H9 (cell line): ENCODE measurements at regions not wholly inside any gene's neighbourhood (a gene's known extent, or its start where the extent isn't known, plus 50 kb on each side); places are given as distances from the start of the nearest gene placed in this dataset.

Experiments
- DNase-seq: peaks from one replicate; pipeline ENCODE4 v3.0.0-alpha.2; 2017
- H2AFZ ChIP-seq: one replicate; pipeline ENCODE4 v1.6.1; 2013; ENCODE audit warnings: mild to moderate bottlenecking, low read length, control low read depth, moderate library complexity
- H2AK5ac ChIP-seq: 2 replicates; pipeline ENCODE4 v1.6.1; 2013; ENCODE audit warnings: low read length, control low read depth, mixed read lengths; ENCODE audit not compliant: insufficient read length
- H2BK120ac ChIP-seq: one replicate; pipeline ENCODE4 v1.6.1; 2013; ENCODE audit warnings: low read depth, mild to moderate bottlenecking, low read length, control low read depth, inconsistent platforms; ENCODE audit not compliant: poor library complexity, severe bottlenecking
- H2BK12ac ChIP-seq: 2 replicates; pipeline ENCODE4 v1.6.1; 2013; ENCODE audit warnings: low read length, control low read depth, mixed read lengths, low read depth; ENCODE audit not compliant: insufficient read length
- H2BK15ac ChIP-seq: 2 replicates; pipeline ENCODE4 v1.6.1; 2013; ENCODE audit warnings: low read depth, low read length, control low read depth
- H2BK20ac ChIP-seq: one replicate; pipeline ENCODE4 v1.6.1; 2013; ENCODE audit warnings: low read depth, mild to moderate bottlenecking, low read length, control low read depth, inconsistent platforms; ENCODE audit not compliant: poor library complexity, severe bottlenecking
- H2BK5ac ChIP-seq: 2 replicates; pipeline ENCODE4 v1.6.1; 2013; ENCODE audit warnings: low read length, control low read depth, mixed read lengths; ENCODE audit not compliant: insufficient read length
- H3K14ac ChIP-seq: 2 replicates; pipeline ENCODE4 v1.6.1; 2013; ENCODE audit warnings: low read length, control low read depth; ENCODE audit not compliant: insufficient read depth
- H3K18ac ChIP-seq: 2 replicates; pipeline ENCODE4 v1.6.1; 2013; ENCODE audit warnings: low read depth, mild to moderate bottlenecking, mixed read lengths, low read length, control low read depth; ENCODE audit not compliant: insufficient read length
- H3K23ac ChIP-seq: 2 replicates; pipeline ENCODE4 v1.6.1; 2013; ENCODE audit warnings: low read length, control low read depth, mixed read lengths, low read depth; ENCODE audit not compliant: insufficient read length
- H3K23me2 ChIP-seq: 2 replicates; pipeline ENCODE4 v1.6.1; 2013; ENCODE audit warnings: low read depth, mild to moderate bottlenecking, mixed read lengths, low read length, control low read depth; ENCODE audit not compliant: insufficient read length, poor library complexity, severe bottlenecking
- H3K27ac ChIP-seq: 2 replicates; pipeline ENCODE4 v1.5.1; 2013; ENCODE audit warnings: low read length, control low read depth, mixed read lengths, low read depth; ENCODE audit not compliant: insufficient read length
- H3K27me3 ChIP-seq: 2 replicates; pipeline ENCODE4 v1.6.1; 2013; ENCODE audit warnings: low read length, control low read depth, inconsistent platforms; ENCODE audit not compliant: insufficient read depth
- H3K4ac ChIP-seq: 2 replicates; pipeline ENCODE4 v1.6.1; 2013; ENCODE audit warnings: low read depth, mild to moderate bottlenecking, control low read depth, inconsistent platforms, low read length, moderate library complexity
- H3K4me1 ChIP-seq: 2 replicates; pipeline ENCODE4 v1.6.1; 2013; ENCODE audit warnings: low read length, control low read depth, inconsistent platforms; ENCODE audit not compliant: insufficient read depth
- H3K4me2 ChIP-seq: 2 replicates; pipeline ENCODE4 v1.6.1; 2013; ENCODE audit warnings: low read length, control low read depth, mixed read lengths; ENCODE audit not compliant: insufficient read length, insufficient read depth
- H3K56ac ChIP-seq: 2 replicates; pipeline ENCODE4 v1.6.1; 2013; ENCODE audit warnings: low read depth, mild to moderate bottlenecking, mixed read lengths, low read length, control low read depth; ENCODE audit not compliant: insufficient read length
- H3K79me1 ChIP-seq: 2 replicates; pipeline ENCODE4 v1.6.1; 2013; ENCODE audit warnings: low read depth, mild to moderate bottlenecking, moderate library complexity, low read length, control low read depth, inconsistent platforms; ENCODE audit not compliant: insufficient read depth, poor library complexity, severe bottlenecking
- H3K79me2 ChIP-seq: 2 replicates; pipeline ENCODE4 v1.6.1; 2013; ENCODE audit warnings: low read length, control low read depth, inconsistent platforms; ENCODE audit not compliant: insufficient read depth
- H3K9ac ChIP-seq: 2 replicates; pipeline ENCODE4 v1.6.1; 2013; ENCODE audit warnings: low read length, control low read depth, mixed read lengths; ENCODE audit not compliant: insufficient read length; ENCODE audit errors: extremely low read depth
- H3K9me3 ChIP-seq: one replicate; pipeline ENCODE4 v1.6.1; 2013; ENCODE audit warnings: low read depth, low read length, inconsistent platforms; ENCODE audit not compliant: control insufficient read depth
- H3T11ph ChIP-seq: one replicate; pipeline ENCODE4 v1.6.1; 2013; ENCODE audit warnings: mild to moderate bottlenecking, low read length, control low read depth, inconsistent platforms
- H4K20me1 ChIP-seq: one replicate; pipeline ENCODE4 v1.6.1; 2013; ENCODE audit not compliant: control insufficient read depth, insufficient read length, insufficient read depth
- H4K5ac ChIP-seq: 2 replicates; pipeline ENCODE4 v1.6.1; 2013; ENCODE audit warnings: low read depth, mild to moderate bottlenecking, mixed read lengths, low read length, control low read depth; ENCODE audit not compliant: insufficient read length
- H4K8ac ChIP-seq: replicated peaks from 2 replicates; pipeline ENCODE4 v1.6.1; 2013; ENCODE audit warnings: low read length, control low read depth, mixed read lengths, low read depth; ENCODE audit not compliant: insufficient read length
- H4K91ac ChIP-seq: 2 replicates; pipeline ENCODE4 v1.6.1; 2013; ENCODE audit warnings: low read depth, mild to moderate bottlenecking, moderate library complexity, mixed read lengths, low read length, control low read depth; ENCODE audit not compliant: insufficient read length
- H3K27ac Mint-ChIP-seq, 3 experiments: 2 replicates in 2 of 3; 3 replicates in 1 of 3; pipeline ENCODE4 v1.8.0; 2020 to 2021; ENCODE audit warnings: mixed read lengths in 3 of 3, mild to moderate bottlenecking in 1 of 3, moderate library complexity in 1 of 3
- H3K27me3 Mint-ChIP-seq: 2 replicates; pipeline ENCODE4 v1.8.0; 2021; ENCODE audit warnings: low read depth, mild to moderate bottlenecking, moderate library complexity, mixed read lengths
- H3K36me3 Mint-ChIP-seq, 3 experiments: 2 replicates in 2 of 3; 3 replicates in 1 of 3; pipeline ENCODE4 v1.8.0; 2020 to 2021; ENCODE audit warnings: low read depth in 3 of 3, mixed read lengths in 3 of 3; ENCODE audit not compliant: insufficient read depth in 1 of 3
- H3K4me1 Mint-ChIP-seq, 2 experiments: 2 replicates each; pipeline ENCODE4 v1.8.0; 2020; ENCODE audit warnings: mixed read lengths in 2 of 2
- H3K4me3 Mint-ChIP-seq, 2 experiments: 2 replicates in 1 of 2; 3 replicates in 1 of 2; pipeline ENCODE4 v1.8.0; 2020 to 2021; ENCODE audit warnings: mild to moderate bottlenecking in 2 of 2, mixed read lengths in 2 of 2, moderate library complexity in 1 of 2
- H3K9me3 Mint-ChIP-seq, 2 experiments: 2 replicates in 1 of 2; 3 replicates in 1 of 2; pipeline ENCODE4 v1.8.0; 2020; ENCODE audit warnings: mild to moderate bottlenecking in 2 of 2, mixed read lengths in 2 of 2, moderate library complexity in 1 of 2
- CTCF ChIP-seq: fragments of 200-600 bp; sonication (generic); conservative IDR thresholded peaks from 3 replicates; pipeline ENCODE4 v1.8.0; 2021; ENCODE audit warnings: antibody characterized with exemption, mild to moderate bottlenecking
- WGBS: extraction: QIAGEN DNeasy Blood & Tissue Kit; methylation state at CpG from one replicate; pipeline ENCODE4 v1.1.7; 2013; ENCODE audit warnings: missing lambda C conversion rate, low lambda C conversion rate, mixed read lengths; ENCODE audit not compliant: insufficient read length; ENCODE audit errors: extremely low coverage; 5-methylcytosine and 5-hydroxymethylcytosine counted together

- Histone ChIP-seq H3K23me2 (no peaks in the 10 kb centered on the region), H3K79me1 (no peaks in the 10 kb centered on the region), H2AK5ac (no peak overlapping the region), H2BK12ac (no peak overlapping the region), H3K9me3 (peaks cover 7% of the 10 kb centered on the region), H2BK120ac (no peak overlapping the region), H3K56ac (no peak overlapping the region), H3K4me1 (no peaks in the 10 kb centered on the region), H4K8ac (no peak overlapping the region), H3K18ac (no peak overlapping the region), H3K4me2 (no peak overlapping the region), H4K91ac (no peak overlapping the region), H2BK20ac (no peak overlapping the region), H3K27ac (no peak overlapping the region), H3T11ph (no peak overlapping the region), H3K27me3 (no peaks in the 10 kb centered on the region), H2AFZ (no peak overlapping the region), H2BK5ac (no peak overlapping the region), H2BK15ac (no peak overlapping the region), H4K5ac (no peak overlapping the region), H3K79me2 (no peaks in the 10 kb centered on the region), H3K14ac (no peak overlapping the region), H3K9ac (no peak overlapping the region), H3K4ac (no peak overlapping the region), H3K23ac (no peak overlapping the region), H4K20me1 (no peaks in the 10 kb centered on the region)
- Mint-ChIP-seq H3K36me3 (peaks cover 9 to 21% (median 12%) of the 10 kb centered on the region in 3 experiments), H3K4me1 (no peaks in the 10 kb centered on the region), H3K4me3 (no peak overlapping the region), H3K9me3 (peaks cover 18 to 21% of the 10 kb centered on the region in 2 experiments), H3K27ac (no peak overlapping the region), H3K27me3 (no peaks in the 10 kb centered on the region)
- WGBS, result no CpG with 5 or more reads among the region's 3 CpGs
- no peak for DNase-seq
- peak; percentile 51; the same call in 2 of the 3 replicates for TF ChIP-seq CTCF
Measured at GRCh38 chr11:41845066-41845465, 385.6 kb upstream of the LRRC4C start.
